NB4 (cell line): ENCODE measurements at regions not wholly inside any gene's neighbourhood (a gene's known extent, or its start where the extent isn't known, plus 50 kb on each side); places are given as distances from the start of the nearest gene placed in this dataset.

Source experiments
- MYC ChIP-seq: IDR thresholded peaks from 2 replicates; pipeline ENCODE4 v1.6.1; 2011; ENCODE audit warnings: low read depth, low read length
- POLR2A ChIP-seq: IDR thresholded peaks from 2 replicates; pipeline ENCODE4 v1.6.1; 2011; ENCODE audit warnings: mild to moderate bottlenecking; ENCODE audit not compliant: insufficient read length; ENCODE audit errors: extremely low read depth
- TF ChIP-seq, protein P1 (sequence below): IDR thresholded peaks from 2 replicates; pipeline ENCODE4 v1.6.1; 2011; ENCODE audit warnings: low read depth, low read length
- TF ChIP-seq, protein P2 (sequence below): IDR thresholded peaks from one replicate; pipeline ENCODE4 v1.5.1; 2012; ENCODE audit warnings: low read depth, low read length

DNA sequence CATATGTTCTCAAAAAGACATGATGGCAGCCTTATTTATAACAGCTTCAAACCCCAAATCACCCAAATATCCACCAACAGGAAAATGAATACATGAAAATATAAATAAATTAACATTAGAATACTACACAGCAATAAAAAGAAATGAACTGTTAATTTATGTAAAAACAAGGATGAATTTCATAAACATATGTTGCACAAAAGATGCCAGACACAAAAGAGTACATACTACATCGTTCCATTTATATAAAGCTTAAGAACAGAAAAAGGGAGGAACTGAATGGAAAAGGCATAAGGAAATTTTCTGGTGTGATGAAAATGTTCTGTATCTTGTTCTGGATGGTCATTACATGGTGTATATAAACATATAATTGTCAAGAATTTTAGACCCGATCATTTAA is 69.9 kb upstream of the TUSC7 start:
- TF ChIP-seq, protein P1, sequence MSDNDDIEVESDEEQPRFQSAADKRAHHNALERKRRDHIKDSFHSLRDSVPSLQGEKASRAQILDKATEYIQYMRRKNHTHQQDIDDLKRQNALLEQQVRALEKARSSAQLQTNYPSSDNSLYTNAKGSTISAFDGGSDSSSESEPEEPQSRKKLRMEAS = no peak
- TF ChIP-seq, protein P2, sequence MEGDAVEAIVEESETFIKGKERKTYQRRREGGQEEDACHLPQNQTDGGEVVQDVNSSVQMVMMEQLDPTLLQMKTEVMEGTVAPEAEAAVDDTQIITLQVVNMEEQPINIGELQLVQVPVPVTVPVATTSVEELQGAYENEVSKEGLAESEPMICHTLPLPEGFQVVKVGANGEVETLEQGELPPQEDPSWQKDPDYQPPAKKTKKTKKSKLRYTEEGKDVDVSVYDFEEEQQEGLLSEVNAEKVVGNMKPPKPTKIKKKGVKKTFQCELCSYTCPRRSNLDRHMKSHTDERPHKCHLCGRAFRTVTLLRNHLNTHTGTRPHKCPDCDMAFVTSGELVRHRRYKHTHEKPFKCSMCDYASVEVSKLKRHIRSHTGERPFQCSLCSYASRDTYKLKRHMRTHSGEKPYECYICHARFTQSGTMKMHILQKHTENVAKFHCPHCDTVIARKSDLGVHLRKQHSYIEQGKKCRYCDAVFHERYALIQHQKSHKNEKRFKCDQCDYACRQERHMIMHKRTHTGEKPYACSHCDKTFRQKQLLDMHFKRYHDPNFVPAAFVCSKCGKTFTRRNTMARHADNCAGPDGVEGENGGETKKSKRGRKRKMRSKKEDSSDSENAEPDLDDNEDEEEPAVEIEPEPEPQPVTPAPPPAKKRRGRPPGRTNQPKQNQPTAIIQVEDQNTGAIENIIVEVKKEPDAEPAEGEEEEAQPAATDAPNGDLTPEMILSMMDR = no peak
- TF ChIP-seq POLR2A = no peak
- TF ChIP-seq MYC = no peak
